HCT116 (cell line): ENCODE measurements at regions not wholly inside any gene's neighbourhood (a gene's known extent, or its start where the extent isn't known, plus 50 kb on each side); places are given as distances from the start of the nearest gene placed in this dataset.

Experiments used
- EZH2phosphoT487 ChIP-seq: fragments of 200-600 bp; IDR thresholded peaks from 2 replicates; pipeline ENCODE4 v1.6.1; 2018; ENCODE audit warnings: antibody characterized with exemption, borderline replicate concordance
- POLR2A ChIP-seq: IDR thresholded peaks from 2 replicates; pipeline ENCODE4 v1.7.0; 2011; ENCODE audit warnings: borderline replicate concordance; ENCODE audit not compliant: insufficient read depth, insufficient read length; ENCODE audit errors: extremely low read depth
- POLR2AphosphoS5 ChIP-seq: IDR thresholded peaks from 2 replicates; pipeline ENCODE4 v1.6.1; 2011; ENCODE audit warnings: mild to moderate bottlenecking, low read depth, low read length, moderate library complexity
- REST ChIP-seq: IDR thresholded peaks from 2 replicates; pipeline ENCODE4 v1.6.1; 2012; ENCODE audit warnings: low read depth
- SIN3A ChIP-seq: IDR thresholded peaks from 2 replicates; pipeline ENCODE4 v1.6.1; 2012; ENCODE audit warnings: low read depth
- TF ChIP-seq, protein P1 (sequence below), 3 experiments: fragments of 200-600 bp in 1 of 3; sonication (generic) in 1 of 3; IDR thresholded peaks in 2 of 3; conservative IDR thresholded peaks in 1 of 3; 2 replicates each; pipeline ENCODE4 v1.5.1; 2012 to 2017; ENCODE audit warnings: low read depth in 2 of 3, low read length in 2 of 3, antibody characterized with exemption in 1 of 3, borderline replicate concordance in 1 of 3, control low read depth in 1 of 3, mild to moderate bottlenecking in 1 of 3, mixed read lengths in 1 of 3, mixed run types in 1 of 3, moderate library complexity in 1 of 3; ENCODE audit not compliant: insufficient read depth in 1 of 3

DNA sequence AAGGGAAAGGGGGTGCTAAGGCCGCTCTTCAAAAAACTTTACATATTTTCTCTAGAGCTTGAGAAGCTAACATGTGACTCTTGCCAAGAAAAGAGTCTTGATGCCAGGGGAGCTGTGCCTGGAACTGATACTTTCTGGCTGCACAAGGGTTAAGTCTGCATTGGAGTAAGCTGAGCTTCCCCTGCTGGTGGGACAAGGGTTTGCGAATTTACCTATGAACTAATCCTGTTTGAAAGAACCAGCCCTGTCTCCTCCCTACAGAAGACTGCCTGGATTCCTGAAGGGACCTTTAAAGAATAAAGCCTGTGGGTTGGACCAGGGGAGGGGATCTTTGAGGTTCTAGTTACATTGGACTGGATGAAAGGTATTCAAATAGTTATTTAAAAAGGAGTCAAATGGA, 58.3 kb upstream of the EPHA3 start:
- TF ChIP-seq, protein P1, sequence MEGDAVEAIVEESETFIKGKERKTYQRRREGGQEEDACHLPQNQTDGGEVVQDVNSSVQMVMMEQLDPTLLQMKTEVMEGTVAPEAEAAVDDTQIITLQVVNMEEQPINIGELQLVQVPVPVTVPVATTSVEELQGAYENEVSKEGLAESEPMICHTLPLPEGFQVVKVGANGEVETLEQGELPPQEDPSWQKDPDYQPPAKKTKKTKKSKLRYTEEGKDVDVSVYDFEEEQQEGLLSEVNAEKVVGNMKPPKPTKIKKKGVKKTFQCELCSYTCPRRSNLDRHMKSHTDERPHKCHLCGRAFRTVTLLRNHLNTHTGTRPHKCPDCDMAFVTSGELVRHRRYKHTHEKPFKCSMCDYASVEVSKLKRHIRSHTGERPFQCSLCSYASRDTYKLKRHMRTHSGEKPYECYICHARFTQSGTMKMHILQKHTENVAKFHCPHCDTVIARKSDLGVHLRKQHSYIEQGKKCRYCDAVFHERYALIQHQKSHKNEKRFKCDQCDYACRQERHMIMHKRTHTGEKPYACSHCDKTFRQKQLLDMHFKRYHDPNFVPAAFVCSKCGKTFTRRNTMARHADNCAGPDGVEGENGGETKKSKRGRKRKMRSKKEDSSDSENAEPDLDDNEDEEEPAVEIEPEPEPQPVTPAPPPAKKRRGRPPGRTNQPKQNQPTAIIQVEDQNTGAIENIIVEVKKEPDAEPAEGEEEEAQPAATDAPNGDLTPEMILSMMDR (IDR thresholded peaks at IDR 0.05 in 2 of 3, conservative IDR thresholded peaks at IDR 0.05 in 1 of 3; ENCODE audit: borderline replicate concordance in 1 of 3, insufficient read depth in 1 of 3, low read depth in 2 of 3, low read length in 2 of 3) = no peak
- TF ChIP-seq EZH2phosphoT487 (no peak), SIN3A (no peak), REST (no peak), POLR2AphosphoS5 (no peak), POLR2A (no peak)
